Thyroid gland (tissue), 4 donors: ENCODE measurements at regions not wholly inside any gene's neighbourhood (a gene's known extent, or its start where the extent isn't known, plus 50 kb on each side); places are given as distances from the start of the nearest gene placed in this dataset.

Source experiments
- DNase-seq, 2 donors: peaks; one replicate each; pipeline ENCODE4 v3.0.0-alpha.2; 2019
- H3K27ac ChIP-seq, 3 donors: fragments of 200-600 bp; sonication (generic); 1 replicate in 2 of 3; 2 replicates in 1 of 3; pipeline ENCODE4 v1.5.1; 2016 to 2019; ENCODE audit warnings: mild to moderate bottlenecking in 1 of 3, moderate library complexity in 1 of 3
- H3K27me3 ChIP-seq: fragments of 200-600 bp; sonication (generic); one replicate; pipeline ENCODE4 v1.5.1; 2019
- H3K36me3 ChIP-seq, 2 donors: fragments of 200-600 bp; sonication (generic); one replicate each; pipeline ENCODE4 v1.5.1; 2016 to 2019
- H3K4me1 ChIP-seq, 2 donors: fragments of 200-600 bp; sonication (generic); one replicate each; pipeline ENCODE4 v1.5.1; 2017 to 2019
- H3K4me3 ChIP-seq, 3 donors: fragments of 200-600 bp; sonication (generic); replicated peaks in 1 of 3; 1 replicate in 2 of 3; 2 replicates in 1 of 3; pipeline ENCODE4 v1.5.1; 2016; ENCODE audit warnings: mild to moderate bottlenecking in 1 of 3
- H3K9me3 ChIP-seq: fragments of 200-600 bp; sonication (generic); one replicate; pipeline ENCODE4 v1.5.1; 2017
- POLR2A ChIP-seq, 2 donors: fragments of 450-650 bp; IDR thresholded peaks; one replicate each; pipeline ENCODE4 v1.6.1; 2017; ENCODE audit warnings: antibody characterized with exemption in 2 of 2, mild to moderate bottlenecking in 2 of 2, moderate library complexity in 1 of 2
- WGBS, 2 donors: methylation state at CpG; one replicate each; pipeline ENCODE4 v1.1.5; 2017; 5-methylcytosine and 5-hydroxymethylcytosine counted together
- intact Hi-C: fragments of 100-400 bp; cut with DNase I; formaldehyde crosslinking; loops from one replicate; pipeline ENCODE4 v1.15.1; 2023
- TF ChIP-seq, protein P1 (sequence below), 6 experiments: fragments of 200-600 bp in 3 of 6; fragments of 450-650 bp in 3 of 6; sonication (generic) in 3 of 6; IDR thresholded peaks; one replicate each; pipeline ENCODE4 v1.5.1; 2016 to 2019; ENCODE audit warnings: antibody characterized with exemption in 6 of 6, mild to moderate bottlenecking in 2 of 6, inconsistent platforms in 1 of 6, moderate library complexity in 1 of 6

DNA sequence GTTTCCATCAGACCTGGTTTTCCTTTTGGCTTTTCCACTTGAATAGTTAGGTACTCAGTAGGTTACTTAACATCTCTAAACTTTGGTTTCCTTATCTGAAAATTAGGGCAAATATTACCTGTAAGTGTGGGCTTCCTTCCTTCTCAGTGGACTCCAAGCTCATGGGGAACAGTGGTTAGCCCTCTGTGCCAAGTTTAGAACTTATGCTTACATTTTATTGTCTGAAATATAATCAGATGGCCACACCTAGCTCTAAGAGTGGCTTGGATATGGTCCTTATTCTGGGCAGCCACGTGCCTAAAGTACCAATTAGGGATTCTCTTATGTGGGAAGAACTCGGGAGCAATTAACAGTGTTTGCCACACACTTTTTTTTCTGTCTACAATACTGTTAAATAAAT, 133.9 kb downstream of the UCHL1 start:
- H3K9me3 ChIP-seq = no peaks in the 10 kb centered on the region
- no peaks in the 10 kb centered on the region for H3K27me3 ChIP-seq
- no peak for DNase-seq
- TF ChIP-seq POLR2A (IDR thresholded peaks at IDR 0.05) = no peak
- TF ChIP-seq, protein P1, sequence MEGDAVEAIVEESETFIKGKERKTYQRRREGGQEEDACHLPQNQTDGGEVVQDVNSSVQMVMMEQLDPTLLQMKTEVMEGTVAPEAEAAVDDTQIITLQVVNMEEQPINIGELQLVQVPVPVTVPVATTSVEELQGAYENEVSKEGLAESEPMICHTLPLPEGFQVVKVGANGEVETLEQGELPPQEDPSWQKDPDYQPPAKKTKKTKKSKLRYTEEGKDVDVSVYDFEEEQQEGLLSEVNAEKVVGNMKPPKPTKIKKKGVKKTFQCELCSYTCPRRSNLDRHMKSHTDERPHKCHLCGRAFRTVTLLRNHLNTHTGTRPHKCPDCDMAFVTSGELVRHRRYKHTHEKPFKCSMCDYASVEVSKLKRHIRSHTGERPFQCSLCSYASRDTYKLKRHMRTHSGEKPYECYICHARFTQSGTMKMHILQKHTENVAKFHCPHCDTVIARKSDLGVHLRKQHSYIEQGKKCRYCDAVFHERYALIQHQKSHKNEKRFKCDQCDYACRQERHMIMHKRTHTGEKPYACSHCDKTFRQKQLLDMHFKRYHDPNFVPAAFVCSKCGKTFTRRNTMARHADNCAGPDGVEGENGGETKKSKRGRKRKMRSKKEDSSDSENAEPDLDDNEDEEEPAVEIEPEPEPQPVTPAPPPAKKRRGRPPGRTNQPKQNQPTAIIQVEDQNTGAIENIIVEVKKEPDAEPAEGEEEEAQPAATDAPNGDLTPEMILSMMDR (IDR thresholded peaks at IDR 0.05) = no peak
- H3K4me1 ChIP-seq = peaks cover 4 to 10% of the 10 kb centered on the region in 2 donors
- 84 to 88% methylated on average over 2 of the region's 2 CpGs for WGBS, 2 donors
- intact Hi-C loops = no loop called here
- no peaks in the 10 kb centered on the region for H3K36me3 ChIP-seq
- no peak overlapping the region for H3K27ac ChIP-seq
- H3K4me3 ChIP-seq = no peak overlapping the region

DNA sequence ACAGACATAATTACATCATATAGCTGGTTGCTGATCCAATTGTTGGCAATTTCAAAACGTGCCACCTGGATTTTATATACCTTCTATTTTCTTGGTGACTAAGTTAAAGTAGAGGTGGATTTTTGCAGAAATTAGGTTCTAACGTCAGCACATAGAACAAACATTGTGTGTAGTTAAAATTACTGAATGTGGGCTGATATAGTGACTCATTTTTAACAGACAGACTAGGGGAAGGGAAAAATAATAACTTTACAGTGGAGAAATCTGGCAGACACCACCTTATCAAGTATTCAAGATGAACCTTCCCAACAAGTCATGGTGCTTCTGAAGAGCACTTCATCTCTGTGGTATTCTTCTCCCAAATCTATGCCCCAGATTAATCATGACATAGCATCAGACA, 134.5 kb downstream of the UCHL1 start:
- H3K9me3 ChIP-seq = no peaks in the 10 kb centered on the region
- H3K4me3 ChIP-seq = no peak overlapping the region
- TF ChIP-seq, protein P1 (IDR thresholded peaks at IDR 0.05) = no peak
- TF ChIP-seq POLR2A (IDR thresholded peaks at IDR 0.05) = no peak
- no peak for DNase-seq
- H3K4me1 ChIP-seq = peaks cover 0 to 10% of the 10 kb centered on the region in 2 donors
- no peaks in the 10 kb centered on the region for H3K36me3 ChIP-seq
- no peak overlapping the region for H3K27ac ChIP-seq
- no peaks in the 10 kb centered on the region for H3K27me3 ChIP-seq
- intact Hi-C loops = no loop called here
- 92 to 94% methylated on average over 2 of the region's 2 CpGs for WGBS, 2 donors

DNA sequence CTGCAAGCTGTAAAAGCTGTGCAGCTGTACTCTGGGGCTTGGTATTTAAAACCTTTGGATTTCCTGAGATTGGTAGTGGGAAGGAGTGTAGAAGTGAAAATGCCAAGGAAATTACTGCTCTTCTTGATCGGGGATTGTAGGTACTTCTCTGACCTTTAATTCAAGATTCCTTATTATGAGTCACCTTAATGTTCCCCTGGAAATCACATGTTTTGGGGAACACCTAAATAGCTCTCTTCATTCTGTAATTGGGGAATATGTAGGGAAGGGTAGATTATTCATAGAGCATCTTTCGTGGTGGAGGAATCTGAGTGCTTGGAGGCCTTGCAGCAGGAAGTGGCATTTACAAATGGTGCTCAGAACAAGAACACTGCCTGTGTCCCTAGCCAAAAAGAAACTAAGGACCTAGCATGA, 137.8 kb downstream of the UCHL1 start:
- 72 to 88% methylated on average over 2 of the region's 2 CpGs for WGBS, 2 donors
- Histone ChIP-seq H3K27me3 (no peaks in the 10 kb centered on the region), H3K27ac (no peak overlapping the region), H3K4me1 (peaks cover 0 to 10% of the 10 kb centered on the region in 2 donors), H3K36me3 (no peaks in the 10 kb centered on the region), H3K4me3 (no peak overlapping the region), H3K9me3 (no peaks in the 10 kb centered on the region)
- no peak for DNase-seq
- intact Hi-C loops = no loop called here
- no peak for TF ChIP-seq POLR2A (IDR thresholded peaks at IDR 0.05)
- TF ChIP-seq, protein P1 (IDR thresholded peaks at IDR 0.05) = no peak

GRCh38 chr4:41396214-41396613, 139.5 kb downstream of the UCHL1 start:
- H3K27ac ChIP-seq = no peak overlapping the region
- intact Hi-C loops = no loop called here
- peaks cover 6 to 17% of the 10 kb centered on the region in 2 donors for H3K4me1 ChIP-seq
- no peak overlapping the region for H3K4me3 ChIP-seq
- no peaks in the 10 kb centered on the region for H3K27me3 ChIP-seq
- H3K36me3 ChIP-seq = no peaks in the 10 kb centered on the region
- DNase-seq = no peak
- no peaks in the 10 kb centered on the region for H3K9me3 ChIP-seq
- WGBS, 2 donors = 79 to 93% methylated on average over 2 of the region's 2 CpGs
- TF ChIP-seq, protein P1 (IDR thresholded peaks at IDR 0.05) = no peak
- no peak for TF ChIP-seq POLR2A (IDR thresholded peaks at IDR 0.05)

DNA sequence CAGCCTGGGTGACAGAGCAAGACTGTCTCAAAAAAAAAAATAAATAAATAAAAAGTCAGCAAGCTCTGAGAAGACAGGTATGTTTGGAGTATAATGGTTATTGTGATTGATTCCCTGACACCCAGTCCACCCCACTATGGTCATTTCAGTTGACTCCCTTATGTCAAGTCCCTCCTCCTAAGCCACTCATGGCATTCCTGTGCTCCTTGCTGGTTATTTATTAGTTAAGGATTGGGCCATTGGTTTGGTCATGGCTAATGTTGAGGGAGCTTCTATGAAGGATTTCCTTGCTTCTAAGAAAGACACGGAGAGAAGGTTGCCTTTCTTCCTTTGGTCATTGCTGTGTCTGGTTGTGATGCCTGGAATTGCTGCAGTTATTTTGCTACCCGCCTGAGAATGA, 140.1 kb downstream of the UCHL1 start:
- H3K27ac ChIP-seq = no peak overlapping the region
- intact Hi-C loops = no loop called here
- no peaks in the 10 kb centered on the region for H3K27me3 ChIP-seq
- no peaks in the 10 kb centered on the region for H3K9me3 ChIP-seq
- TF ChIP-seq, protein P1 (IDR thresholded peaks at IDR 0.05) = no peak
- TF ChIP-seq POLR2A (IDR thresholded peaks at IDR 0.05) = no peak
- H3K4me3 ChIP-seq = no peak overlapping the region
- H3K36me3 ChIP-seq = no peaks in the 10 kb centered on the region
- 90 to 95% methylated on average over 2 of the region's 2 CpGs for WGBS, 2 donors
- H3K4me1 ChIP-seq = peaks cover 6 to 17% of the 10 kb centered on the region in 2 donors
- DNase-seq = no peak
